IPS DF 4.7 (cell line): ENCODE measurements at regions not wholly inside any gene's neighbourhood (a gene's known extent, or its start where the extent isn't known, plus 50 kb on each side); places are given as distances from the start of the nearest gene placed in this dataset.

Experiments
- DNase-seq: peaks from one replicate; pipeline ENCODE4 v3.0.0-alpha.2; 2013; ENCODE audit warnings: low spot score; ENCODE audit errors: extremely low read depth

- no peak for DNase-seq
These were observed 901.0 kb upstream of the MAP3K7 start for GRCh38 chr6:91487696-91488392.

GRCh38 chr6:91486200-91486599, 899.3 kb upstream of the MAP3K7 start:
- no peak for DNase-seq

DNA sequence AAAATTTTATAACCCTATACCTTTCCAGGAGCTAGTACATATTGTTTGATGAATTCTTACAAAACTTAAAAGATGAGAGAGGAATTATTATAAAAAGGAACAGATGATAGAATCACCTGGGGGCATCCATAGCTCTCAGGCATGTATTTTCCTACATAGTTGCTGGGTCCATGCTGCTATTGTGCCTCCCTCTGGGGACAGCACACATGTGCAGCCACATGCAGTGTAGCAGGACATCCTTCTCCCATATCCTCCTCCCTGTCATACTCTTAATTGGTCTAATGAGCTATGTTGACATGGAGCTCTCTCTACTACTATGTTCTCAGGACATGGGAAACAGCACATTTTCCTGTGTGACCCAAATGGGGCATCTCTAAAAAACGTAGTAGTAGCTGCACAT, 898.2 kb upstream of the MAP3K7 start:
- DNase-seq: no peak

- no peak for DNase-seq
These were observed 896.7 kb upstream of the MAP3K7 start for GRCh38 chr6:91483415-91484105.

DNA sequence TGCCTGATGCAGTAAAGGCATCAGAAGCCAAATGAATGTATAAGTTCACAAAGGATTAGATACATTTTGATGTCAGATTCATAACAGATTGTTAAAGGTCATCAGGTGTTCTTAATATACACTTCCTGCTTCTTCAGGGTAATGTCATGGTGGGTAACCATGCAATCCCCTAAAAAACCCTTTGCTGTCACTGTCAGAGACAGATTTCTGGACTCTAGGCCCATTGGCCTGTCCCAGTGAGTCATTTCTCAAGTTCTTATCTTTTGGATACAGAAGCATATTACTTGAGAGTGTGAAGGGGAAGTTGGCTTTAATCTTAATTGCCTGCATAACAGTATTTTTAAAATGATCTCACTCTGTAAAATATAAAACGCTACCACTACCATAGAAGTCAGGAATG, 895.6 kb upstream of the MAP3K7 start:
- no peak for DNase-seq

DNA sequence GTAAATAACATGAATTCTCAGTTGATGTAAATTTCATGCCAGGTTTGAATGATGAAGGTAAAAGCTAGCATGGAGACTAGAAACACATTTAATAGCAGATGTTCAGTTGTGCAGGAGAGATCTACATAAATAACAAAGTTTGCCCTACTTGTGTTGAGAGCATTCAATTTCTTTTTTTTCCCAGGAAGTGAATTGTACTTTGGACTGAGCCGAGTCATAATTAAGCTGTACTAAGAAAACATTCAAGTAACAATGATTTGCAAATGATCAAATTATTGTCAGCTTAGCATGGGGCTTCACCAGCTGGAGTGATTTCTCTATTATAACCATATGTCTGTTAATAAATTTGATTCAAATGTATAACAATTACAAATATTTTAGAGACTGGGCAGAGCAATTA, 893.5 kb upstream of the MAP3K7 start:
- DNase-seq: no peak

DNA sequence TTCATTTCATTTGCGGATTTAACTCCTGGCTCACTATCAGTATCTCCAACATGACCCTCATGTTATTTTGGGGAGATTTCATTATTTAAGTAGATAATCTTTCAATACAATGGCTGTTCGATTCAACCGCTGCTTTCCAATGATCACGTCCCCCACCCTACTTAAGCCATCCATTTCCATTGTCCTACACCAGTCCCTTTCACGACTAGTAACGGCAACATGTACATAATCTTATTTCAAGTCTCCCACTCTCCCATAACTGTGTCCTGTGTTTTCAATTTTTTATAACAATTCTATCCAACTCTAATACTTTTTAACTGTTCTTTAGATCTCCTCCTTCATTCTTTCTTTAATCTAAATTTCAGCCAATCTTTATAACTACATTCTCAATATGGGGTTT, 890.8 kb upstream of the MAP3K7 start:
- no peak for DNase-seq

DNA sequence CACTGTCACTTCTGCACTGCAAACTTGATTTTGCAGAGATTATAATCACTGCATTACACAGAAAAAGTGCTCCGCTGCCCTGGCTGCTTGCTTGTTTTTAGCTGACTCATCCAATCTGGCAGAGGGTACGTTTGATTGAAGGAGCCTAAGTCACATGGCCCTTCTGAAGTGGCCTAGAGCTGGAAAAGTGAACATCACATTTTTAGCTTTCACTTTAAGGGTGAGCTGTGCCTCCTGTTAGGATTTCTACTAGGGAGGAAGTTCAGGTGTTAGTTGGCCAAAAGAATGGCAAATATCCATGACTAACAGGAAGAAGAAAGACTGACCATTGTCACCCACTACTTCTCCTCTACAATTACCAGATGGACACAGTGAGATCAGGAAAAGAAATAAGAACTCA, 889.1 kb upstream of the MAP3K7 start:
- DNase-seq: no peak

DNA sequence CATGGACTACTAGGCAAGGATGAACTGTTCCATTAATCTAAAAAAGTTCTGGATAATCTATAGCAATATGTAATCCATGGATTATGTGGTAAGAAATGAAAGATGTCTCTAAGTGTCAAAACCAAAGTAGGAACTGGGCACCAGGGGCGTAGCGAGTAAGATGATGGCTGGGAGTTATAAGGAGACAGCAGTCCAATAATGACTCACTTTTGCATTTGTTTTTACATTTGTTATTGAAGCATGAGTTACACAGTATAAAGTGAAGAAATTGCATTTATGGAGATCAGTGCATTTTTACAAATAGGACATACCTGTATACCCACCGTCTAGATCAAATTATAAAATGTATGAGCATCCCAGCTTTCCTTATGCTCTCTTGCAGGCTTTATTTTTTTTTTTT, 878.5 kb upstream of the MAP3K7 start:
- DNase-seq: no peak

DNA sequence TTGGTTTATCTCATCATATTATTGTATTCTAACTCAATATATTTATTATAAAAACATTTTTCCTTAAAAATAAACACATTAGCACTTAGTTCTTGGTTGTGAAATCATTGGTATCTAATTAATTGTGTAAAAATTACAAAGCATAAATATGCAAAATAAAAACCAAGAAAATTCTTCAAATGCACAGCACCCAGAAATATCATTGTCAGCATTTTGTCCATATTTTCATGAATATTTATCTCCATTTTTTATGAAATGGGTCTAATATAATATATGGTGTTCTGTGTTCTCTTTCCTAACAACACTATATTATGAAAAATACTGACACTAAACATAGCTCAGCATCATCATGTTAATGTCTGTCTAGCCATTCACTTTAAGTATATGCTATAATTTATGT, 877.8 kb upstream of the MAP3K7 start:
- DNase-seq: no peak

DNA sequence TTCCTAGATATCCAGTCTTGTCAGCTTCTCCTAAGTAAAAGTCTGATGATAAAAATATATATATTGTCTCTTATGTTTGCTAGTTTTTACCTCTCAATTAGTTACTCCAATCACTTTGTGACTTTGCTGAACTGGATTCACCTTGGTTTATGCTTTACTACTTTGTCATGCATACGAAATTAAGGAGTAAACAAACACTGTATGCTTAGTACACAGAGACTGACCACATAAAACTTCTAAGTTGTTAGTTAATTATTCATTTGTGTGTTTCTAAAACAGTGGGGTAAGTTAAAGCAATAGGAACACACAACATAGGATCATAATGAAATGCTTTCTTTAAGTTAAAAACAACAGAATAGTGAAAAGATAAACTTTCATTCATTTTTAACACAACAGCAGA, 877.3 kb upstream of the MAP3K7 start:
- no peak for DNase-seq

GRCh38 chr6:91462241-91462640, 875.4 kb upstream of the MAP3K7 start:
- DNase-seq: no peak

DNA sequence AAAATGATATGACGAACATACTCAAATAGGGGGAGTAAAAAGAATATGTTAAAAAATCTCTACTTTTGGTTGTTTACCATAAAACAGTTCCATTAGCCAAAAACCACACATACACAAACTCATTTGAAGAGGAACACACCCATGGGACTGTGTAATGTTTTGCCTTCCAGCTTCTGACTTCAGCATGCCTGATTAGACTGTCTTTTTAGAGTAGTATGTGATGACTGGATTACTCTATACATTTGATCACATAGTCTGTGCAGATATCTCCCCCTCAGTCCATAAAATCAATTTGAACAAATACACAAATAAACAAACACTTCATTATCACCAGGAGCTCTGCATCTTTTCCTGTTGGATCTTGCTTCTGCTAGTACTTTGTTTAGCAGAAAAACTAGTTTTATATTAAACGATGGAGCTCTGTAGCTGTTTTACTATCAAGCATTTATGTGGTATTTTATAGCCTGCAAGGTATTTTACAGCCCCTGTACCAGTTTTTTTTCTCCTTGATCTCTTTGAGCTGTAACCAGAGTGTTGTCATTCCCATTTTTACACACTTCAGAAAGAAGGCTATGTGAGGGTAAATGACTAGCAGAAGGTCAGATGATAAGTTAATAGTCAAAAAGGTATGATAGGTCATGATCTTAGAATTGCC, 866.5 kb upstream of the MAP3K7 start:
- DNase-seq: no peak

DNA sequence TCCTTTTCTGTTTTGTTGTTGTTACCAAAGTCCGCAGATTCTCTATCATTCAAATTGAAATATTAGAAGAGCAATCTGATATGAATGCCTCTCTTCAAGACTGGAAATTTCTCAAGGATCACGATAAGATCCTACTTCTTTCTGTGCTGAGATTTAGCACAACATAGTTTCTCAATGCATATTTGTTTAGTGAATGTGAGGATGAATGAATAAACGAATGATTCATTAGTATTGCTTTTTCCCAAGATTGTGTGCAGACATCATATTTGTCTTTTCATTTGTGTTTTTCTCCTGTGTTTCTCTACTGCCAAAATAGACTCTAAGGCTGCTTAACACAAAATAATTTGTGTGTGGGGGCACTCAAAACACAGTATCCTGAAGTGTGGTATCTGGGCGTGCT, 862.7 kb upstream of the MAP3K7 start:
- no peak for DNase-seq

- no peak for DNase-seq
These were observed 860.8 kb upstream of the MAP3K7 start for GRCh38 chr6:91447530-91448254.

GRCh38 chr6:91447081-91447480, 860.2 kb upstream of the MAP3K7 start:
- no peak for DNase-seq

DNA sequence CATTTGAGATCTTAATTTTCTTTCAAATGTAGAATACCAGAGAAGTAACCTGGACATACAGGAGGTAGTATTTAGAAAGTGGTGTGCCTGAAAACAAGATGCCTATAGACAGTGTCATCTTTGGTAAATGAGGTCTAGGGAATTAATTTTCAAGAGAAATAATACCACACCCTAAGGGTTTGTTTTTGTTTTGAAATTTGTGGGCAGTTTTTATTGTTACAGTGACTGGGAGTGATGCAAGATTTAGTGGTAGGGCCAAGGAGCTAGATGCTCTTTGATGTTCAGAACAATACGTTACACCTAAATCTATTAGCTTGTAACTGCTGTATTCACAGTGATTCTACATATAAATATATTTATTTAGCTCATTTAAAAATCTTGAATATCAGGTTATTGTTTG, 856.5 kb upstream of the MAP3K7 start:
- no peak for DNase-seq

- no peak for DNase-seq
These were observed 855.5 kb upstream of the MAP3K7 start for GRCh38 chr6:91442342-91442741.

DNA sequence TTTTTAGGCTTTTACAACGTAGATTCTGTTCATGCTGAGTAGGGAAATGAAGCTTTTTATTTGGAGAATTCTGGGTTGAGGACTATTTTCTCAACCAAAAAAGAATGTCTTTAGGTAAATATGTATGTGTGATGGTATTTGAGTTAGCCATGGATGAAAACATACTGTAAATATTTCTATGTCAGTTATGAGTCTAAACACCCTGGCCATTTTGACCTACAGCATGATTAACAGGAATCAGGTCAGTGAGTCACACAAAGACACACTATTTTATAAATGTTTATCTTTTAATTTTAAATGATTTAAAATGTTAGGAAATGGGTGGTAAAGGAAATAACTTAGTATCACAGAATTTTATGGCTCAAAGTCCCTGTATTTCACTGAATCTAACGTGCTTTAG, 851.7 kb upstream of the MAP3K7 start:
- DNase-seq: no peak

- DNase-seq: no peak
These were observed 850.5 kb upstream of the MAP3K7 start for GRCh38 chr6:91437315-91437729.

GRCh38 chr6:91436448-91436847, 849.6 kb upstream of the MAP3K7 start:
- no peak for DNase-seq

DNA sequence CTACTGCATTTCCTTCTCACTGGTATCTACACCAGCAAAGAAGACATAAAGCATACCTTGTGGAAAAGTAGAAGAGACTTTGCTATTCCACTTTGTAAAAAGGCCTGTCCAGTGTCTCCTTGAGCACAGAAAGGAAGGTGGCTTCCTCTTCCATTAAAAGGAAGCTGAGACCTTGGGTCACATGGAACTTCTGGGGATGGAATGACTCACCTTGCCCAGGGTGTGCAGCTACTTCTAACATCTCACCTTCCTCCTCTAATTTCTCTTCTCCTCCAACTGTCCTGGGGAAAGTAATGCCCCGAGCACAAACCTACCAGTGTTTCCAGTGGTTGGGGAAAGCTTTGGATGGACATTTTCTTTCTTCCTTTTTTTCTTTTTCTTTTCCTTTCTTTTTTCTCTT, 848.8 kb upstream of the MAP3K7 start:
- DNase-seq: no peak
